Fibroblast of mammary gland (primary cell): ENCODE measurements at regions not wholly inside any gene's neighbourhood (a gene's known extent, or its start where the extent isn't known, plus 50 kb on each side); places are given as distances from the start of the nearest gene placed in this dataset.

ENCODE experiments used
- DNase-seq: peaks from one replicate; pipeline ENCODE4 v3.0.0-alpha.2; 2010; ENCODE audit warnings: low read depth
- H3K4me3 ChIP-seq: 2 replicates; pipeline ENCODE4 v1.5.1; 2011; ENCODE audit warnings: low read depth, mild to moderate bottlenecking, low read length, moderate library complexity; ENCODE audit not compliant: control insufficient read depth
- TF ChIP-seq, protein P1 (sequence below): conservative IDR thresholded peaks from 2 replicates; pipeline ENCODE4 v1.5.1; 2011; ENCODE audit warnings: low read depth, low read length, inconsistent platforms; ENCODE audit not compliant: control insufficient read depth, insufficient read depth

DNA sequence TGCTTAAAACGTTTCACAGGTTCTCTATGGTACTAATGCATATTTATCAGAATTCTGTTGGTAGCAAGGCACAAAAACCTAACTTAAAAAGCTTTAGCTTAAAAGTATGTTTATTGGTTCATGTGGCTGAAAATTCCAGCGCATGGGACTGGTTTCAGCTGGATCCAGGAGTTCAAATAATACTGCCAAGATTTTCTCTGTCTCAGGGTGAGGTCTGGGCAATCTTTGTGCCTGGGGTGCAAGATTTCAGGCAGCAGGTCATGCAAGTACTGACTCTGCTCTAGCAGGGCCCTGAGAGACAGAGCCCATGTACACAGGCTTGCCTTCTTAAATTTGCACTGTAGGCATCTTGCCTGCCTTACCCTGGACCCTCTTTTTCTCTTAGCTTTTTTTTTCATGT lies 134.2 kb upstream of the GAS1 start:
- no peak overlapping the region for H3K4me3 ChIP-seq
- DNase-seq, result no peak
- TF ChIP-seq, protein P1, sequence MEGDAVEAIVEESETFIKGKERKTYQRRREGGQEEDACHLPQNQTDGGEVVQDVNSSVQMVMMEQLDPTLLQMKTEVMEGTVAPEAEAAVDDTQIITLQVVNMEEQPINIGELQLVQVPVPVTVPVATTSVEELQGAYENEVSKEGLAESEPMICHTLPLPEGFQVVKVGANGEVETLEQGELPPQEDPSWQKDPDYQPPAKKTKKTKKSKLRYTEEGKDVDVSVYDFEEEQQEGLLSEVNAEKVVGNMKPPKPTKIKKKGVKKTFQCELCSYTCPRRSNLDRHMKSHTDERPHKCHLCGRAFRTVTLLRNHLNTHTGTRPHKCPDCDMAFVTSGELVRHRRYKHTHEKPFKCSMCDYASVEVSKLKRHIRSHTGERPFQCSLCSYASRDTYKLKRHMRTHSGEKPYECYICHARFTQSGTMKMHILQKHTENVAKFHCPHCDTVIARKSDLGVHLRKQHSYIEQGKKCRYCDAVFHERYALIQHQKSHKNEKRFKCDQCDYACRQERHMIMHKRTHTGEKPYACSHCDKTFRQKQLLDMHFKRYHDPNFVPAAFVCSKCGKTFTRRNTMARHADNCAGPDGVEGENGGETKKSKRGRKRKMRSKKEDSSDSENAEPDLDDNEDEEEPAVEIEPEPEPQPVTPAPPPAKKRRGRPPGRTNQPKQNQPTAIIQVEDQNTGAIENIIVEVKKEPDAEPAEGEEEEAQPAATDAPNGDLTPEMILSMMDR, result no peak

DNA sequence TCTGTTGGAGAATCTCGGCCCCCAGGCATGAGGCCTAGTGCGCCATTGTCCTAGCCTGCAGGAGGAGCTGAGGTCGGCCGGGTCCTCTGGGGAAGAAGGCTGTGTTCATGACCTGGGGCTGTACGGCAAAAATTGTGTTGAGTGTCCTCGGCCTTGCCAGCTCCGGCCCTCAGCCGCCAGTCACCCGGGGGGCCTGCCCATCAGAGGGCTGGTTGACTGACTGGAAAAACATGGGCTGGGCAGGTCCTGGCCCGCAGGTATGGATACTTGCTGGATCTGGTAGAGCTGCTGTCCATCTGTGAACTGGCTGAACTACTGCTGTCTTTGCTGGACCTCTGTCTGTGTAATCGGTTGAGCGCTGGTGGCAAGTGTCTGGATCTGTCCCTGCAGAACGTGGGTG lies 136.7 kb upstream of the GAS1 start:
- DNase-seq, result no peak
- TF ChIP-seq, protein P1, result no peak

DNA sequence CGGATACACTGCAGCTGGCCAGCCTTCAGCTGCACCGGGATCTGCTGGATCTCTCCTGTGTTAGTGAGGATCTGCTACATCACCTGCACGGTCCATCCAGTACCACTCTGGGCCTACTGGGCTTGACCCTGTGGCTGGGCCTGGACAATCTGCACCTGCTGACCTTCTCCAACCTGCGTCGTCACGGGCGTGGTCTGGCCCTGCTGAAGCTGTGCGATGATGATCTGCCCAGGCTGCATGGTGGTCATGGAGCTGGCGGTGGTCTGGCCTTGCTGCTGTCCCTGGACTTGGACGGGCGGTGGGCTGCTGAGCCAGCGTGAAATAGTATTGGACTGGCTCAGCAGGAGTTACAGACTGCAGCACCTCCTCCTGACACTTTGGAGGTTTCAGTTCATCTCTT lies 137.1 kb upstream of the GAS1 start:
- no peak overlapping the region for H3K4me3 ChIP-seq
- TF ChIP-seq, protein P1, result no peak
- DNase-seq, result no peak

More for the DNA sequence above, 136.7 kb upstream of the GAS1 start:
- H3K4me3 ChIP-seq, result no peak overlapping the region

DNA sequence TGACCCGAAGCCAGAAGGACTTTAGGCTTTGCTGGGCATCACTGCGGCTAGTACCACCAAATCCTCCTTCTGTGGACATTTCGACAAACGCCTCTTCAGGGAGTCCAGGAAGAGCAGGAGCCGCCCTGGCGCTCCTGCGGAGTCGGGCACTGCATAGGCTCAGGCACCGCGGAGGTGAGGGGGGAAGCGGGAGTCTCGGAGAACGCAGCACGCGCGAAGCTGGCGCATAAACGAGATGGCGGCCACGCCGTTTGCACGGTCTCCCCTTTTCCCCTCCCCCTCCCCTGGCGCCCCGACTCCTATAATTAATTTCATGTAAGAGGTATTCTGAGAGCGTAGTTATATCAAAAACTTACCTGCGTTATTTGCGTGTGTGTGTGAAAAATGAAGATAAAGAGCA lies 137.8 kb upstream of the GAS1 start:
- TF ChIP-seq, protein P1, result no peak
- no peak overlapping the region for H3K4me3 ChIP-seq
- DNase-seq, result no peak

DNA sequence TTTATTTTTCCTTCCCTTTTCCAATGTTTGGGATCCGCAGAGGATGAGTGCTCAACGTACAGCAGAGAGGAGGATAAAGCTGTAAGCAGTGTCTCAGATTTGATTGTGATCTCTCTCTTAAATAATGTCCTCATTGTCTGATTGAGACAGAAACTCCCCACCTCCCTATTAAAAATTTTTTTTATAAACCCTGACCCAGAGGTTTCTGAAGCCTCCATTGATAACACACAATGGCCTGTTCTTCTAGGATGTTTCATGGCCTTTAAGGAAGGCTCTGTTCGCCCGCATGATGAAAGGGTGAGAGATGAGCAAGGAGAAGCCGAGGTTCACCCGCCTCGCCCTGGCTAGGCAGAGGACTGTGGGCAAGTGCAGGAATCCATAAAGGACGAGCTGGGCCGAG lies 138.2 kb upstream of the GAS1 start:
- no peak for DNase-seq
- TF ChIP-seq, protein P1, result no peak
- H3K4me3 ChIP-seq, result no peak overlapping the region

DNA sequence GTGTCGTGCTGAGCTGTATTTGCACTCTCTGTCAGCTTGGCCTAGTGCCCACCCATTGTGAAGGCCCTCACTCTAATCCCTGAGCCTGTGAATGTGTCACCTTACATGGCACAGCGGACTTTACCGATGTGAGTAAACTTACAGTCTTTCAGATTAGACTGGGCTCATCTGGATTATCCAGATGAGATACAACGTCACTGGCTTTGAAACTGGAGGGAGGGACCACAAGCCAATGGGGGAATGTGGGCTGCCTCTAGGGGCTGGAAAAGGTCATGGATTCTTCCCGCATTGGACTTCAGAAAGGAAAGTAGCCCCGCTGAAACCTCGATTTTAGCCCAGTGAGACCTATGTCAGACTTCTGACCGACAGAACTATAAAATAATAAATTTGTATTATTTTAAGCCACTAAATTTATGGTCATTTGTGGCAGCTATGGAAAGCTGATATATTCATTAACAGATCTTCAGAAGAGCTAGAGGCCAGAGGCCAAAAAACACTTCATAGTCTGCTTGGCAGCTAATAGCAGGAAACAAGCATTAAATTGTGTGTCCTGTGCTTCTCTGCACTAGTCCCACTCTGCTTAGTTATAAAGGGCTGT lies 139.0 kb upstream of the GAS1 start:
- no peak overlapping the region for H3K4me3 ChIP-seq
- no peak for DNase-seq
- TF ChIP-seq, protein P1, result no peak

DNA sequence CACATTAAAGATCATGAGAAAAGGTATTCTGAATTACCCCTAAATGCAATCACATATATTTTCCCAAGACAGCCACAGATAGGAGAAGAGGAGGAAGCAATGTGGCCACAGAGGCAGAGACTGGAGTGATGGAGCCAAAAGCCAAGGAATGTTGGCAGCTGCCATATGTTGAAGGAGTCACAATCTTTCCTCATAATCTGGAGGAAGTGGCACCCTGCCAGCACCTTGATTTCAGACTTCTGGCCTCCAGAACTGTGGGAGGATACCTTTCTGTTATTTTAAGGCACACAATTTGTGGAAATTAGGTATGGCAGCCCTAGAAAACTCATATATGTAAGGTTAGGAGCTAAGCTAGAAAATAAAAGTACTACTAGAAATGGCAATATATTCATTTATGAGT lies 139.9 kb upstream of the GAS1 start:
- DNase-seq, result no peak
- no peak overlapping the region for H3K4me3 ChIP-seq
- TF ChIP-seq, protein P1, result no peak
